ENCODE measurements at regions not wholly inside any gene's neighbourhood (a gene's known extent, or its start where the extent isn't known, plus 50 kb on each side); places are given as distances from the start of the nearest gene placed in this dataset.

DNA sequence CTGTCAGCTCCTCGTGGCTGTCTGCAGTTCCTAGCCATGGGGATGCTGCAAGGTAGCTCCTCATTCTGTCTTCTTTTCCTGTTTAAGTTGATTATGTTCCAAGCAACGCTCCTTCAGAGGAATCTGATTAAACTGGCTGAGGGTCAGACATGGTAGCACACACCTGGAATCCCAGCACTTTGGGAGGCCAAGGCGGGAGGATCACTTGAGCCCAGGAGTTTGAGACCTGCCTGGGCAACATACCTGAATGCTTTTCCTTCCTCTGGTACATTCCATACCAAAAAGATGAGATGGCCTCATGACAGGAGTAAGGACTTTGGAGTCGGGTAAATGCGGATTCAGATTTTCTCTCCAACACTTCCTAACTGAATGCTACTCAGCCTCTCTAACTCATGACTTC lies 246.8 kb upstream of the JARID2 start:
- TF ChIP-seq, protein P1, sequence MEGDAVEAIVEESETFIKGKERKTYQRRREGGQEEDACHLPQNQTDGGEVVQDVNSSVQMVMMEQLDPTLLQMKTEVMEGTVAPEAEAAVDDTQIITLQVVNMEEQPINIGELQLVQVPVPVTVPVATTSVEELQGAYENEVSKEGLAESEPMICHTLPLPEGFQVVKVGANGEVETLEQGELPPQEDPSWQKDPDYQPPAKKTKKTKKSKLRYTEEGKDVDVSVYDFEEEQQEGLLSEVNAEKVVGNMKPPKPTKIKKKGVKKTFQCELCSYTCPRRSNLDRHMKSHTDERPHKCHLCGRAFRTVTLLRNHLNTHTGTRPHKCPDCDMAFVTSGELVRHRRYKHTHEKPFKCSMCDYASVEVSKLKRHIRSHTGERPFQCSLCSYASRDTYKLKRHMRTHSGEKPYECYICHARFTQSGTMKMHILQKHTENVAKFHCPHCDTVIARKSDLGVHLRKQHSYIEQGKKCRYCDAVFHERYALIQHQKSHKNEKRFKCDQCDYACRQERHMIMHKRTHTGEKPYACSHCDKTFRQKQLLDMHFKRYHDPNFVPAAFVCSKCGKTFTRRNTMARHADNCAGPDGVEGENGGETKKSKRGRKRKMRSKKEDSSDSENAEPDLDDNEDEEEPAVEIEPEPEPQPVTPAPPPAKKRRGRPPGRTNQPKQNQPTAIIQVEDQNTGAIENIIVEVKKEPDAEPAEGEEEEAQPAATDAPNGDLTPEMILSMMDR (IDR thresholded peaks at IDR 0.05; ENCODE audit: poor library complexity, severe bottlenecking): no peak
- no peak for TF ChIP-seq POLR2AphosphoS5 (IDR thresholded peaks at IDR 0.05)
- TF ChIP-seq EZH2 (IDR thresholded peaks at IDR 0.05; ENCODE audit: borderline replicate concordance, insufficient read depth, low read length, poor library complexity, severe bottlenecking): no peak
- TF ChIP-seq EP300 (conservative IDR thresholded peaks at IDR 0.05; ENCODE audit: poor library complexity, severe bottlenecking): no peak
- TF ChIP-seq RAD21 (conservative IDR thresholded peaks at IDR 0.05): no peak
- no peak for TF ChIP-seq SMC3 (conservative IDR thresholded peaks at IDR 0.05; ENCODE audit: poor library complexity)
- no peak for TF ChIP-seq TAF1 (IDR thresholded peaks at IDR 0.05; ENCODE audit: low read depth)
- TF ChIP-seq, protein P2, sequence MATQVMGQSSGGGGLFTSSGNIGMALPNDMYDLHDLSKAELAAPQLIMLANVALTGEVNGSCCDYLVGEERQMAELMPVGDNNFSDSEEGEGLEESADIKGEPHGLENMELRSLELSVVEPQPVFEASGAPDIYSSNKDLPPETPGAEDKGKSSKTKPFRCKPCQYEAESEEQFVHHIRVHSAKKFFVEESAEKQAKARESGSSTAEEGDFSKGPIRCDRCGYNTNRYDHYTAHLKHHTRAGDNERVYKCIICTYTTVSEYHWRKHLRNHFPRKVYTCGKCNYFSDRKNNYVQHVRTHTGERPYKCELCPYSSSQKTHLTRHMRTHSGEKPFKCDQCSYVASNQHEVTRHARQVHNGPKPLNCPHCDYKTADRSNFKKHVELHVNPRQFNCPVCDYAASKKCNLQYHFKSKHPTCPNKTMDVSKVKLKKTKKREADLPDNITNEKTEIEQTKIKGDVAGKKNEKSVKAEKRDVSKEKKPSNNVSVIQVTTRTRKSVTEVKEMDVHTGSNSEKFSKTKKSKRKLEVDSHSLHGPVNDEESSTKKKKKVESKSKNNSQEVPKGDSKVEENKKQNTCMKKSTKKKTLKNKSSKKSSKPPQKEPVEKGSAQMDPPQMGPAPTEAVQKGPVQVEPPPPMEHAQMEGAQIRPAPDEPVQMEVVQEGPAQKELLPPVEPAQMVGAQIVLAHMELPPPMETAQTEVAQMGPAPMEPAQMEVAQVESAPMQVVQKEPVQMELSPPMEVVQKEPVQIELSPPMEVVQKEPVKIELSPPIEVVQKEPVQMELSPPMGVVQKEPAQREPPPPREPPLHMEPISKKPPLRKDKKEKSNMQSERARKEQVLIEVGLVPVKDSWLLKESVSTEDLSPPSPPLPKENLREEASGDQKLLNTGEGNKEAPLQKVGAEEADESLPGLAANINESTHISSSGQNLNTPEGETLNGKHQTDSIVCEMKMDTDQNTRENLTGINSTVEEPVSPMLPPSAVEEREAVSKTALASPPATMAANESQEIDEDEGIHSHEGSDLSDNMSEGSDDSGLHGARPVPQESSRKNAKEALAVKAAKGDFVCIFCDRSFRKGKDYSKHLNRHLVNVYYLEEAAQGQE (IDR thresholded peaks at IDR 0.05; ENCODE audit: borderline replicate concordance): no peak
